NCI-H1092 treated with DMSO at 0.1 percent for 48 hours (cell line): ENCODE measurements at regions not wholly inside any gene's neighbourhood (a gene's known extent, or its start where the extent isn't known, plus 50 kb on each side); places are given as distances from the start of the nearest gene placed in this dataset.
A peak's percentile ranks its signal among the peaks of the same experiment; 100 is the strongest.
"Not testable (repeated sequence)": the region's sequence is repeated elsewhere in the genome, so short reads cannot be mapped to it uniquely, and the experiment has no call there.

Experiments used
- DNase-seq: peaks from one replicate; lab custom pipeline; 2025; lab: John Stamatoyannopoulos, UW

DNA sequence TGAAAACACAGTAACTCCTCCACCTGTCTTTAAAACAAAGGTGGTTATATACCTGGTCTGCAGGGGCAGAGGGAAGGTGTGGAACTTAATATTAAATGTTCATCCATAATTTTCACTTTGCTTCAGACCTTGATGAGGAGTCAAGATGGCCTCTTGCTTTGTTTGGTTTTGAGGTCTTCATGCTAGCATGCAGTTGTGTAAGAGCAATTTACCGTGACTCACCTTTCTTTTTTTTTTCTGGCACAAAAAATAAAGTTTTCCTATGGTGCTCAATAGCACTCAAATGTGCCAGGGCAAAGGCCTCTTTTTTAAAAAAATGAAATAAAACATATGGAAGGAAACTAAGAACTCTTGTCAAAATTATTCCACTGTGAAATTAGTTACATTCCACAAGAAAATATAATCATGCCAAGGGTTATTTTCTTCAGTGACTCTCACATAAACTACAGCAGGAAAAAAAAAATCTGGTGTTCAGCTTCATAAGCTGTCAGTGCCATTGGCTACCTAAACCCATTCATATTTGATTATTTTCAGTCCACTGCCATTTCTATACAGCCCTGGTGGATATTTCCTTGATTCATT is 128.2 kb downstream of the SLC7A11 start:
- DNase-seq: no peak

DNA sequence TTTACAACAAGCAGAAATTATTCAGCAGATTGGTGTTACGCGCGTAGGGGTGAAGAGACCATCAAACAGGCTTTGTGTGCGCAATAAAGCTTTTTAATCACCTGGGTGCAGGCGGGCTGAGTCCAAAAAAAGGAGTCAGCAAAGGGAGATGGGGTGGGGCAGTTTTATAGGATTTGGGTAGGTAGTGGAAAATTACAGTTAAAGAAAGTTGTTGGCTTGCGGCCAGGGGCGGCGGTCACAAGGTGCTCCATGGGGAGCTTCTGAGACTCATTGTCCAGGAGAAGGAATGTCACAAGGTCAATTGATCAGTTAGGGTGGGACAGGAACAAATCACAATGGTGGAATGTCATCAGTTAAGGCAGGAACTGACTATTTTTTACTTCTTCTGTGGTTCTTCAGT is 129.3 kb downstream of the SLC7A11 start:
- DNase-seq: not testable (repeated sequence)

DNA sequence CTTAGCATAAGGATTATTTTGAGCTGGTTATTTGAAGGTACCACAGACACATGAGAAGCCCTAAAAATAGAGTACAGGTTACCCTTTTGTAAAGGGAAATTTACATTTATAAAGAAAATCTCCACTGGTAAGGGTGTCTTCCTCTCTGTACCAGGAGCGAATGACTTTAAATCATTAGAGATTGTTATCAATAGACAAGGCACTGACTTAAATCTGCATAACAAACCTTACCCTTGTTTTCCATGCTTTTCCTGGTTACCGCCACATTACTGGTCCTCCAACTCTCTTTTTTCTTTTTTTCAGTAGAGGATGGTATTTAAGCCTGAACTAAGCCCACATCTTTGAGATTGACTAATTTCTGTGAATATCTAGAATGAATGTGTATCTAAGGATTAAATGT is 129.8 kb downstream of the SLC7A11 start:
- DNase-seq: no peak

DNA sequence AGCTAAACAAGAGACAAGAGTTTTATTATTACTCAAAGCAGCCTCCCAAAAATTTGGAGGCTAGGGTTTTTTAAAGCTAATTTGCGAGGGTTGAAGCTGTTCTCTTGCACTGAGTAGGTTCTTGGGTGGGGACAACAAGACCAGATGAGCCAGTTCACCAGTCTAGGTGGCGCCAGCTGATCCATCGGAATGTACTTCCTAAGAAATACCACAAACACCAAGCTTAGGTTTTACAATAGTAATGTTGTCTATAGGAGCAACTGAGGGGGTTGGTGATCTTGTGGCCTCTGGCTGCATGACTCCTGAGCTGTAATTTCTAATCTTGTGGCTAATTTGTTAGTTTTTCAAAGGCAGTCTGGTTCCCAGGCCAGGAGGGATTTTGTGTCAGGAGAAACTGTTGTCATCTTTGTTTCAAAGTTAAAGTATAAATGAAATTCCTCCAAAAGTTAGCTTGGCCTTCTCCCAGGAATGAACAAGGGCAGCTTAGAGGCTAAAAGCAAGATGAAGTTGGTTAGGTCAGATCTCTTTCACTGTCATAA is 130.6 kb downstream of the SLC7A11 start:
- no peak for DNase-seq

DNA sequence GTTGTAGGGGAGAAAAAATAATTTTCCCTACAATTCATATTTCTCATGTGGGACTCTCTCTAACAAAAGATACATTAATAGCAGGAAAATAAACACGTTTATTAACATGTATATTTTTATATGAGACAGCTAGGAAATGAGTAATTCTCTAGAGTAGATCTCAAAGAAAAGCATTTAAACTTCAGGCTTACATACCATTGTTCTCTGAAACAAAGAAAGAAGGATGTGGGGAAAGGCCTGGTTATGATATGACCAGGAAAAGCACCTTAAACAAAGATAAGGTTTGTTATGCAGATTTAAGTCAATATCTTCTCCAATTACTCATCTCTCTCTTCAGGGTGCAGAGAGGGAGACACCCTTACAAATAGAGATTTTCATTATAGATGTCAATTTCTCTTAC is 131.3 kb downstream of the SLC7A11 start:
- no peak for DNase-seq

DNA sequence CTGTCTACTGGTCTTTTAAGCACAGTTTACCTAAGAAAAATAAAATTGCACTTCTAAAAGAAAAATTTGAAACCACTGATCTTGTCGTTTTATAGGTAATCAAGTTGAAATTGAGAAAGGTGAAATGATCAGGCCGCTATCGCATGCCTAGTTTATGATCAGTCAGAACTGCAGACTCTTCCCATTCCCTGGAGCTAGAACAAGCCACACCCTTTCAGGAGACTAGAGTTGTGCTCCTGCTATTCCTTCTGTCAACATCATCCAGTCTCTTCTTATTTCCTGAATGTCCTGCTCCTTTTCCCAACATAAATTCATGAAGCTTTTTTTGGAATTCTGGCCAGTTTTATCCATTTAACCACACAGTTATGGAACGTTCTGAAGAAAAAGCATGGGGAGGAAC is 135.1 kb downstream of the SLC7A11 start:
- DNase-seq: no peak

DNA sequence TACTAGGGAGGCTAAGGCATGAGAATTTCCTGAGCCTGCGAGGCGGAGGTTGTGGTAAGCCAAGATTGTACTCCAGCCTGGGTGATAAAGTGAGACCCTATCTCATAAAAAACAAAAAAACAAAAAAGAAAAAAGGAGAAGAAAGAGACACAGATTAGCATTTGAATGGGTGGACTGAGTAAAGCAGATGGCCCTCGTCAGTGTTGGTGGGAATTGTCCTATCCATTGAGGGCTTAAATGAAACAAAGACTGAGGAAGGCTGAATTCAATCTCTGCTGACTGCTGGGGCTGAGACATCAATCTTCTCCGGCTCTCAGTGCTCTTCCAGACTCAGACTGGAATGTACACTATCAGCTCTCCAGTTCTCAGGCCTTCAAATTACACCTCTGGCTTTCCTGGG is 136.8 kb downstream of the SLC7A11 start:
- DNase-seq: no peak

DNA sequence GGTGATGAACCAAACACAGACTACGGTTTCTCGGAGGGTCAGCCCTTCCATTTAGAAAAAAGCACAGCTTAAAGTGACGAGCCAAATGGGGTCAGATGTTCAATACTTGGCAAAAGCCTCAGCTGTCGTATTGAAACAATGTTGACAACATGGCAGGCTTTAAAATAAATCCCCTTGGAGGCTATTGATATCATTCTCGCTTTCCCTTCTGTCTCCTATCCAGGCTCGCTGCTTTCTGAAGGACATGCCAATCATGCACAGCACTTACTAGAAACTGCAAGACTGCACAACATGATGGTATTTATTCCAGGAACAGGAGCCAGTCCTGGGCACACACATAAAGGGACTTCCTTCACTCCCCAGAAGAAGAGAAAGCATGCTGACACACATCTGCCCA is 137.9 kb downstream of the SLC7A11 start:
- no peak for DNase-seq

DNA sequence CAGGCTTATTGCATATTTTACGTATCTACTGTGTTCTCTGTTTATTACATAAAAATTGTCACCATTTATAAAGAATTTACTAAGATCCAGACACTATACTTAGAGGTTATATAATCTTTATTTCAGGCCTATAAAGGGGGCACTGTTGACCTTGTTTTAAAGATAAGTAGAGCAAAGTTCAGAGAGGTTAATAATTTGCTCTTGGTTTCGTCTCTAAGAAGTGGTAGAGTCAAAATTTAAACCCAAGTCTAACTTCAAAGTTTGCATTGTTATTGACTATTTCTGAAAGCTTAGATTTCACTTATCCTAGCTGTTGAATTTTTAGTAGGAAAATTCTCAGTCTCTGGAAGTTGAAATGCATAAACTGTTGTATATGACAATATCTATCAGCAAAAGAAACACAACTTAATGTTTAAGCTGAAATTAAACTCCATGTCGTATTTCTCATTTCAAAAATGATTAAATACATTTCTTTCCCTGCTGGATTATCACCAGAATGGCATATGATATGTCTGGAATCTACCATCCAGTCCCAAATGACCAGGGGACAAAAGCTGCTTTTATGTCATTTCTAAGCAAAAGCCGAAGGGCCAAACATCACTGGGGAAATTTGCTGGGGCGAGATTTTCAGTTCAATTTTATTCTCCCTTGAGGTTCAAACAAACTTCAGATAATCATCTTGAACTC is 138.4 kb downstream of the SLC7A11 start:
- no peak for DNase-seq

DNA sequence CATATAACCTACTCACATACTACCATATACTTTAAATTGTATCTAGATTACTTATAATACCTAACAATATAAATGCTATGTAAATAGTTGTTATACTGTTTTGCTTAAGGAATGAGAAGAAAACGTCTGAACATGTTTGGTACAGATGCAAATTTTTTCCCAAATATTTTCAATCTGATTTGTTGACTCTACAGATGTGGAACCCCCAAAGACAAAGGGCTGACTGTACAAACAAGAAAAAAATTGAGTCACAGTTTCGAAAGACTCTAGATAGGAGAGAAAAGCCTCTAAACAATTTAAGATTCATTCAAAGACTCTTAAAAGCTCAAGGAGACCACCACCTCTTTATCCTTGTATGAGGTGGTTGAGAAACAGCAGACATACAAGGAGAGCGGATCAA is 142.8 kb downstream of the SLC7A11 start:
- no peak for DNase-seq

DNA sequence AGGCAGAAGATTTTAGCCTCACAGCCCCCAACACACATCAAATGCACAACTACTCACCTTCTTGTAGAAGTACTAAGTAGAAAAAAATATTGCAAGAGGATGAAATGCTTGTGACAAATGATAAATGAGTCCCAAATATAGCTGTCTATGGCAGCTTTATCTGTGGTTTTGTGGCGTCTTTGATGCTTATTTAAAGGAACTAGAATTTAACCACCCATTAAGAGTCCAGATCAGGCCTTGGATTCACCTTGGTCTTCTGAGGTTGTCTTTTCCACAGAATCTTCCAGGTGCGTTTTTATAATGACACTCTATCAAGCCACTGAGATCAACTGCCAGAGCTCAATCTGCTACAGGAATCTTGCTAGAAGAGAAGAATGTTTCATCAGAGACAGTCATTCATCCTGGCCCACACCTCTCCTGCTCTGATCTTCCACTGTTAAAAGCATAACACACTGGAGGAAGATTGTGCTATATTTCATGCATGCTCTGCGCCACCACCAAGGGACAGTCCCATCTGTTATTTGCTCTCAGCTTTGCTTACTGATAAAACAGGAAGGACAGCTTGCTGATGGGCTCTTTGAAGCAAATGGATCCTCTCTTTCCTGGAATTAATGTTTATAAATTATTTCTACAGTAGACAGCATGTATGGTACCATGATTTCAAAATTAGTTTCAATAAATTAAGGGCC is 144.1 kb downstream of the SLC7A11 start:
- DNase-seq: no peak

DNA sequence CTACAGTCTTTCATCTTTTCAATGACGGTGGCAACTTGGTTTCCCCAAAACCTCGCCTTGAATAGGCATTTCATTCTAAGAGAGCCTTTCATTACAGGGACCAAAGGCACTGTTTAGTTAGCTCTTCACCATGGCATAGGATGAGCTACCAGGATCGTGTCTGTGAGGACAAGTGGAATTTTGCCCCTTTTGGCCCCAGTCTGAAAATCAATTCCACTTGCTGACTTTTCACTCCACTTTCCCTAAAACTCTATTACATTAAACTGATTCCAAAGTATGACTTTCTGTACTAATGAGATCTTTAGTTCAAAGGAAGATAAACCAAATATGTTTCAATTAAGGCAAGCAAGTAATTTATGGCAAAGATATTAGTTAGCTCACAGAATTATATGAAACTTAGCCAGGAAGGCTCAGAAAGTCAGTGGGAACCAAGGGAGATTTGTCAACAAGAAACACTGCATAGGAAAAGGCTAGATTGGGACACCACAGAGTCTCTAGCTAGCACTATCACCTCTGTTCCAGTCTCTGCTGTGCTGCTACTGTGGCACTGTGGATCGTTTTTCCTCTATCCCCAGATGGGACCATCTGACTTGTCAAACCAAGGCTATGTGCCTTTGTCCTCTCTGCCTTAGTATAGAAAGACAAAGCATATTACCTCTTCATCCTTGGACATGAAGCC is 145.6 kb downstream of the SLC7A11 start:
- no peak for DNase-seq

DNA sequence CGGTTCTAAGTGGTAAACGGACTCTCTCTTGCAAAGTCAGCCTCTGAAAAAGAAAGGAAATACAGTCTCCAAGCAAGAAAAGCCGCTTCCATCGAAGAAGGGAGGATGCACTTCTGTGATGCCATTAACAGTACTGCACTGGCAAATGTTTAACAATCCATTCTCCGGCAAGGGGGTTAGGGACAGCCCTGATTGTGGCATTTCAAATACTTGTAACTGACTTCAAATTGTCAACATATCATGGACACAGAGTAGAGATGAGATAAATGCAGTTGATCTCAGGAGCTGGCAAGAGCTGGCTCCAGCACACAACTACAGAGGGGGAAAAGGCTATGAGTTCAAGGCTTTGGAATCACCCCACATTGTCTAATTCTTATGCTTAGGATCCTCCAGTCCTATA is 146.8 kb downstream of the SLC7A11 start:
- no peak for DNase-seq

DNA sequence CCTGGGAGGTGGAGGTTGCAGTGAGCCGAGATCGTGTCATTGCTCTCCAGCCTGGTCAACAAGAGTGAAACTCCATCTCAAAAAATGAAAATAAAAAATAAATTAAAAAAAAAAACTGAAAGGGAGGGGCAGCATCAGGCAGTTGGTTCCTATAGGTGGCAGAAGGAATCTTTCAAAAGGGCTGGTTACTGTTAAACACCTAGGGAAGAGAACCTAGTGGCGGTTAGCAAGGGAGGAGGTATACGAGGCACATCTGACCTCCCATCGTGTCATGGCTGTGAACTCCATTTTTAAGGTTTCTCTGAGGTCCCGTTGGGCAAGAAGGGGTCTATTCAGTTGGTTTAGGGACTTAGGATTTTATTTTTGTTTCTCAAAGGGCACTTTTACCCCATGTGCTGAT is 150.1 kb downstream of the SLC7A11 start:
- DNase-seq: no peak

DNA sequence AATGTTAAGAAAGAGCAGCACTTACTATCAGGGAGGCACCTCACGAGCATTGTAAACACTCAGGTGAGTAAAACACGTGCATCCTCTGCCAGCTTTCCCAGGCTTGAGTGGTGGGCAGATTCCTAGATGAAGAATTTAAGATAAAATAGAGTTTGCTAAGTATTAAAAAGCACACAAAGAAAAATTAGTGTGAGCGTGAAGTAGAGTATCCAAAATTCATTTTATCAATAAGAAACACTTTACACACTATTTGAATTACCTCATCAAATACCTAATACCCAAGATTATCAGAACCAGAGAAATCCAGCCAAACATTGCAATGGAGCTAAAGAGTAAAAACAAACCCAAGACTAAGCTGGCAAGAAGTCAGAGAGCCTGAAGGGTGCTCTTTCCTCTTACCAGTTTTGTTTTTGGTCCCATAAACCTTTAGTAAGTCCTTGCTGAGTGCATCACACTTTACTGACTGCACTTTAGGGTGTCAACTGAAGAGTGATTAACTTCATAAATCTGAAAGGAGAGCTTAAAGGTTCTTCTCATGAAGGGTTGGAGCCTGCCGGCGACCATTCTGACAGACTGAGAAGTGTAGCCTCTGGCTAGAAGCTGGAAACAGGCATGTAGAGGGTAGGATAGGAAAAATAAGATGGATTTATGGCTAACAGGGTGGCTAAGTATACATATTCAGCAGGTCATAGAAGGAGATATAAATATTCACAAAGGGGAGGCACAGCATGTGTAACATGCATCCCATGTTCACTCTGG is 151.1 kb downstream of the SLC7A11 start:
- no peak for DNase-seq

DNA sequence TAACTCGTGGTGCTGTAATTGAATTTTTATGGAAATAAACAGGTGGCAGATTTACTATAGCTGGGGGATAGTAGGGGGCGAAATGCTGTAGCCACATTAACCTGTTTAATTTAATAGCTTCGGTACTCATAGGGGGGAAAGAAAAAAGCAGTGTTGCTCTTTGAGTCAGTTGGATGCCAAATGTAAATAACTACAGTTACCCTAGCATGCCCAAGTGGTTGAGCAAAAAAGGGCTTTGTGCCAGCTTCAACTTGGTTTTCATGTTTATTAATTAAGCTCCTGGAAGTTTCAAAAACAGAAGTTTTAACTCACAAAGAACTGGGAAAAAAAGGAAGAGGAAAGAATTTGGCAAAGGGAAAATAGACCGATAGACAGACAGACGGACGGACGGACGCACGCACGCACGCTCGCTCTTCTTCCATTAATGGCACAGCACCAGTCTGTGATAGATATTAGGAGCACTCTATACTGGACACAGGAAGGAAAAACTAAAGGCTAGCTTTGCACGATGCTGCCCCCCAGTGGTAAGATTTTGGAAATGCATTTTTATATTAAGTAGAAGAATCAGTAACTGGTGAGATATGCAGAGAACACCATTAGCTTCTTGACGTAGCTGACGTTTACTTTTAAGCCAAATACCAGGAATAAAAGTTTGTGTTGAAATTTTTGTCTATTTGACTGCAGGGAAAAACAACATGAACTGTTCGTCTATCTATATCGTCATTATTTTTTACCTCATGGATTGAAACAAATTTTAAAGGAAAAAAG is 151.8 kb downstream of the SLC7A11 start:
- peak; percentile 84 for DNase-seq

DNA sequence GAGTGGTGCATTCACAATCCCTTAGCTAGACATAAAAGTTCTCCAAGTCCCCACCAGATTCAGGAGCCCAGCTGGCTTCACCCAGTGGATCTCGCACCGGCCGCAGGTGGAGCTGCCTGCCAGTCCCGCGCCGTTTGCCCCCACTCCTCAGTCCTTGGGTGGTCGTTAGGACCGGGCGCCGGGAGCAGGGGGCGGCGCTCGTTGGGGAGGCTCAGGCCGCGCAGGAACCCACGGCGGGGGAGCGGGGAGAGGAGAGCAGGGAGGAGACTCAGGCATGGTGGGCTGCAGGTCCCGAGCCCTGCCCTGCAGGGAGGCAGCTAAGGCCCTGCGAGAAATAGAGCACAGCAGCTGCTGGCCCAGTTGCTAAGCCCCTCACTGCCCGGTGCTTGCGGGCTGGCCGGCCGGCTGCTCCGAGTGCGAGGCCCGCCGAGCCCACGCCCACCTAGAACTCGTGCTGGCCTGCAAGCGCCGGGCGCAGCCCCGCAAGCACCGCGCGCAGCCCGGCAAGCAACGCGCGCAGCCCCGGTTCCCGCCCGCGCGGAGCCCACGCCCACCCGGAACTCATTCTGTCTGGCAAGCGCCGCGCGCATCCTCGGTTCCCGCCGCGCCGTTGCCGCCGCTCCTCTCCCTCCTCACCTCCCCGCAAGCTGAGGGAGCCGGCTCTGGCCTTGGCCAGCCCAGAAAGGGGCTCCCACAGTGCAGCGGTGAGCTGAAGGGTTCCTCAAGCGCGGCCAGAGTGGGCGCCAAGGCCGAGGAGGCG is 153.5 kb downstream of the SLC7A11 start:
- DNase-seq: no peak

DNA sequence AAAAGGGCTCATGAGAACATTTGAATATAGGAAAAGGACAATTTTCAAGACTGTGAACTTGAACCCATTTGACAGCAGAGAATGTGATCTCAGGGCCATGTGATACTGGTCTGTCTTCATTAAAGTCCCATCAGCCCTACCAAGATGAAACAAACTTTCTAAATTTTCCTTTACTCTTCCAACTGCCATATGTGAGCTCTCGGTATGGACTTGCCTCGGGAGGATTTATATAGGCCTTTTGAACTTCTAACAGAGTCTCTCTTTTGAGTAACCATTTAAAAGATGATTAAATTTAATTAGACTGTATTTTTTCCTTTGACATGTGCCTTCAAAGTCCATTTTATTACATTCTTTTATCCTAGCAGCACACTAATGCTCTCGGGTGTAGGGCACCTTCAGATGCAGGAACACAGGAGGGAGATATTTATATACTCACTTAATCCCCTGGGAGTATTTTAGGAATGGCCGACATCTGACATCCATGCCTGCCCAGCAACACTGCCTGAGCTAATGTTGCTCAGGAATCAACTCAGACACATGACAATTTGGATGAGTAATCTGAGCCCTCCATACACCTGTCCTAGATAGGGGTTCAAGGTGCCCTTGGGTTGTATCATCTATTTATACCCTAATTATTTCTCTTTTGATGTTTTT is 155.0 kb downstream of the SLC7A11 start:
- no peak for DNase-seq

DNA sequence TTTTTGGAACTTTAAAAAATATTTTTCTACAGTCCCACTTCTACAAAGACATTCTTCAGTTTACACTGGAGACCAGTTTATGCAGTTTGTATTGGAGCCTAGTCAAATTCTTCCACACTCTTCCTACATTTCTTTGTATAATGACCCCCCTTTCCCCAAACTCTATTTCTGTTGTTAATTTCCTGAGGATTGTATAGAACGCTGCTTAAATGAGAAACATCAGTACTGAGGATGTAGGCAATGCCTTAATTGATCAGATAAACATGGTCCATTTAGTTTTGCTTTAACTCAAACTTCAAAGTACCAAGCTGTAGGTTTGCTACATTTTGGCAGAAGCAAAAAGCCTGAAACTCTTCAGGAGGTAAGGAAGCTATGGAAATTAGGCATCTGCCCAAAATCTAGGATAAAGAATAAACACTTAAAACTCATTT is 155.5 kb downstream of the SLC7A11 start:
- DNase-seq: no peak

DNA sequence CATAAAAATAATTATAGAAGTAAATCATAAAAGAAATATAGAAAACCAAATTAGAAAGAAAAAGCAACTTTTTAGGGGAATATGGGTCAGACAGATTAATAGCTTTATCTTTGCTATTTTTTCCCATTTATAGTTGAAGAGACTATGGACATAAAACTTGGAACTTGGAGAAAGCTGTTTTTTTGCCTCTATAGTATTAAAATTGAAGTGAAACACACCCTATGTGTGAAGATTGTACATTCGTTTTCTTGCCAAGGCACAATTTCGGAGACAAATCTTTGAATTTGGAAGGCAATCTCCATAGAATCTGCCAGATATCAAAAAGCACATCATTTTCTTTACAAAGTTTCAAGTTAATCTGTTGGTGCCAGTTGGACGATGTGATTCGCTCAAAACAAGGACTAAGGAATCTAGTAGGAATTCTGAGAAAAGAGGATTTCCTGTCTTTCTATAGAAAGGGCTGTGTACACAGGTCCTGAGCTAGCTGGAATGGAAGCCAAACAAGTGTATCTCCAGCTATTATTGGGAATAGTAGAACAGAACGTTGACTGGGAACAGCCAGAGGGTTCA is 156.3 kb downstream of the SLC7A11 start:
- no peak for DNase-seq
